Loucy (cell line): ENCODE measurements at regions not wholly inside any gene's neighbourhood (a gene's known extent, or its start where the extent isn't known, plus 50 kb on each side); places are given as distances from the start of the nearest gene placed in this dataset.

Source experiments
- H2AFZ ChIP-seq: fragments of 200-600 bp; sonication (generic); 2 replicates; pipeline ENCODE4 v1.6.0; 2016; ENCODE audit warnings: antibody characterized with exemption, mild to moderate bottlenecking, low read length, moderate library complexity
- H3F3A ChIP-seq: fragments of 200-600 bp; 2 replicates; pipeline ENCODE4 v1.6.0; 2016; ENCODE audit warnings: antibody characterized with exemption, low read depth, mild to moderate bottlenecking
- H3K27me3 ChIP-seq: fragments of 200-600 bp; sonication (generic); 2 replicates; pipeline ENCODE4 v1.6.1; 2014; ENCODE audit warnings: low read length, mild to moderate bottlenecking; ENCODE audit not compliant: insufficient read depth, poor library complexity, severe bottlenecking
- H3K36me3 ChIP-seq: fragments of 200-600 bp; sonication (generic); 2 replicates; pipeline ENCODE4 v1.6.1; 2016; ENCODE audit warnings: low read length; ENCODE audit not compliant: insufficient read depth
- H3K4me1 ChIP-seq: fragments of 200-600 bp; sonication (generic); 2 replicates; pipeline ENCODE4 v1.5.1; 2014; ENCODE audit warnings: low read length, mild to moderate bottlenecking; ENCODE audit not compliant: insufficient read depth, poor library complexity, severe bottlenecking
- H3K4me2 ChIP-seq: fragments of 200-600 bp; sonication (generic); 2 replicates; pipeline ENCODE4 v1.6.0; 2014; ENCODE audit warnings: antibody characterized with exemption, low read length, low read depth, mild to moderate bottlenecking; ENCODE audit not compliant: poor library complexity, severe bottlenecking
- H3K4me3 ChIP-seq: fragments of 200-600 bp; sonication (generic); 2 replicates; pipeline ENCODE4 v1.5.1; 2014; ENCODE audit warnings: low read length, mild to moderate bottlenecking, mixed read lengths; ENCODE audit not compliant: poor library complexity, severe bottlenecking
- H3K79me2 ChIP-seq: fragments of 200-600 bp; sonication (generic); 2 replicates; pipeline ENCODE4 v1.6.1; 2014; ENCODE audit warnings: low read length; ENCODE audit not compliant: insufficient read depth
- H3K9ac ChIP-seq: fragments of 200-600 bp; sonication (generic); 2 replicates; pipeline ENCODE4 v1.6.0; 2014; ENCODE audit warnings: mild to moderate bottlenecking, low read depth, low read length, moderate library complexity; ENCODE audit not compliant: poor library complexity, severe bottlenecking
- H3K9me2 ChIP-seq: fragments of 200-600 bp; sonication (generic); replicated peaks from 2 replicates; pipeline ENCODE4 v1.6.1; 2016; ENCODE audit warnings: low read depth, low read length, mixed read lengths
- H3K9me3 ChIP-seq: fragments of 200-600 bp; sonication (generic); 2 replicates; pipeline ENCODE4 v1.6.1; 2014; ENCODE audit warnings: mild to moderate bottlenecking, antibody characterized with exemption, low read length, low read depth; ENCODE audit not compliant: insufficient read depth
- H4K20me1 ChIP-seq: fragments of 200-600 bp; sonication (generic); 2 replicates; pipeline ENCODE4 v1.6.0; 2014; ENCODE audit warnings: antibody characterized with exemption, low read length, mild to moderate bottlenecking; ENCODE audit not compliant: insufficient read depth, poor library complexity, severe bottlenecking
- CTCF ChIP-seq: fragments of 200-600 bp; sonication (generic); conservative IDR thresholded peaks from 2 replicates; pipeline ENCODE4 v1.5.1; 2014; ENCODE audit warnings: mild to moderate bottlenecking, antibody characterized with exemption, low read length
- EZH2phosphoT487 ChIP-seq: fragments of 200-600 bp; IDR thresholded peaks from 2 replicates; pipeline ENCODE4 v1.6.1; 2018; ENCODE audit warnings: antibody characterized with exemption, mild to moderate bottlenecking, moderate library complexity, borderline replicate concordance

GRCh38 chr15:77836906-77837648 is 204.4 kb upstream of the LINGO1 start:
- no peaks in the 10 kb centered on the region for H3K36me3 ChIP-seq
- H3K79me2 ChIP-seq: no peaks in the 10 kb centered on the region
- H3K4me3 ChIP-seq: no peak overlapping the region
- no peak overlapping the region for H2AFZ ChIP-seq
- no peak for TF ChIP-seq CTCF
- TF ChIP-seq EZH2phosphoT487: no peak
- no peaks in the 10 kb centered on the region for H3K9me3 ChIP-seq
- no peaks in the 10 kb centered on the region for H3F3A ChIP-seq
- H3K4me2 ChIP-seq: no peak overlapping the region
- peaks cover 7% of the 10 kb centered on the region for H3K4me1 ChIP-seq
- no peaks in the 10 kb centered on the region for H3K27me3 ChIP-seq
- no peak overlapping the region for H3K9ac ChIP-seq
- no peaks in the 10 kb centered on the region for H4K20me1 ChIP-seq
- H3K9me2 ChIP-seq: no peaks in the 10 kb centered on the region

DNA sequence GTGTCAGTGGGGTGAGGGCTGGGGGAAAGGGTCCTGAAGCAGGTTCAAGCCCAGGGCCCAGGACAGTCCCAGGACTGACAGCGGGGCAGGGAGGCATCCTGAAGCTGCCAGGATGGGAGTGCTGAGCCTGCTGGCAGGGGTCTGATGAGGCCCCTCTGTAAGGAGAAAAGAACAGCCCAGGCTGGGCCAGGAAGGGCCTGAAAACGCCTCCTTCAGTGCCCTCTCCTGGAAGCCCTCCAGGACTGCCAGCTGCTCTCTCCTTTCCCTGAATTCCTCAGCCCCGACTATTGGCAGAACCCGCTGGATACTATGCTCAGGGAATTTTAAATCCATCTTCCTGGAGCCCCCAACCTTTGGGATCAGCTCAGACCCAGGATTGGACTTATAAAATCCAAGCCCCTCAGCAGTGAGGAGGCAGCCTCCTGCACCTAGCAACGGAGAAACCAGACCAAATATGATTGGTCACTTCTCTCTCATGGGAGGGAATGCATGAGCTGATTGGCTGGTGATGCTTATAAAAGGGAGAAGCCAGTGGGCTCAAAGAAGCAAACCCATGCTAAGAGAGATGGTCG is 203.5 kb upstream of the LINGO1 start:
- no peak overlapping the region for H2AFZ ChIP-seq

GRCh38 chr15:77834276-77834990 is 201.7 kb upstream of the LINGO1 start:
- Histone ChIP-seq H3K4me3 (no peak overlapping the region), H3K27me3 (no peaks in the 10 kb centered on the region), H3K36me3 (no peaks in the 10 kb centered on the region), H3K9me2 (no peaks in the 10 kb centered on the region), H3F3A (no peaks in the 10 kb centered on the region), H3K9me3 (no peaks in the 10 kb centered on the region), H3K4me2 (no peak overlapping the region), H3K9ac (no peak overlapping the region), H2AFZ (no peak overlapping the region), H3K79me2 (no peaks in the 10 kb centered on the region), H3K4me1 (peaks cover 11% of the 10 kb centered on the region), H4K20me1 (no peaks in the 10 kb centered on the region)
- TF ChIP-seq EZH2phosphoT487: no peak

More for the DNA sequence above, 203.5 kb upstream of the LINGO1 start:
- no peaks in the 10 kb centered on the region for H3K9me2 ChIP-seq
- peaks cover 7% of the 10 kb centered on the region for H3K4me1 ChIP-seq
- no peaks in the 10 kb centered on the region for H4K20me1 ChIP-seq
- H3K36me3 ChIP-seq: no peaks in the 10 kb centered on the region
- no peaks in the 10 kb centered on the region for H3K79me2 ChIP-seq
- no peaks in the 10 kb centered on the region for H3K27me3 ChIP-seq
- H3K9me3 ChIP-seq: no peaks in the 10 kb centered on the region
- H3K9ac ChIP-seq: no peak overlapping the region
- H3K4me2 ChIP-seq: no peak overlapping the region
- H3F3A ChIP-seq: no peaks in the 10 kb centered on the region
- H3K4me3 ChIP-seq: no peak overlapping the region
- TF ChIP-seq EZH2phosphoT487 (no peak), CTCF (no peak)
